SU-DHL-6 (cell line): ENCODE measurements at regions not wholly inside any gene's neighbourhood (a gene's known extent, or its start where the extent isn't known, plus 50 kb on each side); places are given as distances from the start of the nearest gene placed in this dataset.

Experiments
- H2AFZ ChIP-seq: fragments of 200-600 bp; sonication (generic); 2 replicates; pipeline ENCODE4 v1.6.1; 2014; ENCODE audit warnings: low read depth, mild to moderate bottlenecking, moderate library complexity, mixed read lengths, antibody characterized with exemption, low read length; ENCODE audit not compliant: severe bottlenecking
- H3F3A ChIP-seq: fragments of 200-600 bp; shearing (Covaris generic); 2 replicates; pipeline ENCODE4 v1.6.0; 2016; ENCODE audit warnings: antibody characterized with exemption, mild to moderate bottlenecking; ENCODE audit not compliant: insufficient read depth
- H3K27ac ChIP-seq: fragments of 200-600 bp; sonication (generic); 2 replicates; pipeline ENCODE4 v1.5.1; 2016; ENCODE audit warnings: low read depth, mild to moderate bottlenecking, low read length, moderate library complexity, mixed read lengths
- H3K27me3 ChIP-seq: fragments of 200-600 bp; sonication (generic), shearing (Covaris generic); 2 replicates; pipeline ENCODE4 v1.6.0; 2014; ENCODE audit warnings: mild to moderate bottlenecking, low read length
- H3K36me3 ChIP-seq: fragments of 200-600 bp; sonication (generic); 2 replicates; pipeline ENCODE4 v1.6.1; 2014; ENCODE audit warnings: mild to moderate bottlenecking, low read length, mixed read lengths
- H3K4me2 ChIP-seq: fragments of 300-600, 200-600 bp; shearing (Covaris generic), sonication (generic); 2 replicates; pipeline ENCODE4 v1.6.0; 2014; ENCODE audit warnings: low read length, low read depth, mild to moderate bottlenecking; ENCODE audit not compliant: poor library complexity, severe bottlenecking
- H3K4me3 ChIP-seq: fragments of 200-600 bp; sonication (generic); 2 replicates; pipeline ENCODE4 v1.5.1; 2014; ENCODE audit warnings: antibody characterized with exemption, low read length, mild to moderate bottlenecking, mixed read lengths; ENCODE audit not compliant: insufficient read depth, poor library complexity, severe bottlenecking
- H3K79me2 ChIP-seq: fragments of 200-600 bp; sonication (generic); 2 replicates; pipeline ENCODE4 v1.6.1; 2014; ENCODE audit warnings: mild to moderate bottlenecking, low read length, moderate library complexity; ENCODE audit not compliant: insufficient read depth
- H3K9ac ChIP-seq: fragments of 200-600 bp; sonication (generic); 2 replicates; pipeline ENCODE4 v1.7.0; 2014; ENCODE audit warnings: mild to moderate bottlenecking, low read length
- H3K9me2 ChIP-seq: fragments of 200-600 bp; sonication (generic); replicated peaks from 2 replicates; pipeline ENCODE4 v1.6.1; 2014; ENCODE audit warnings: low read length; ENCODE audit not compliant: insufficient read depth
- H3K9me3 ChIP-seq: fragments of 200-600 bp; sonication (generic); 2 replicates; pipeline ENCODE4 v1.6.1; 2014; ENCODE audit warnings: low read length, mixed read lengths; ENCODE audit not compliant: insufficient read depth
- H4K20me1 ChIP-seq: fragments of 200-600 bp; sonication (generic); 2 replicates; pipeline ENCODE4 v1.6.1; 2014; ENCODE audit warnings: low read depth, mild to moderate bottlenecking, antibody characterized with exemption, low read length, moderate library complexity, mixed read lengths
- EZH2phosphoT487 ChIP-seq: fragments of 200-600 bp; sonication (generic), shearing (Covaris generic); conservative IDR thresholded peaks from 2 replicates; pipeline ENCODE4 v1.6.1; 2018; ENCODE audit warnings: mild to moderate bottlenecking, antibody characterized with exemption, low read length, moderate library complexity, mixed read lengths
- TF ChIP-seq, protein P1 (sequence below): fragments of 200-600 bp; sonication (generic); IDR thresholded peaks from one replicate; pipeline ENCODE4 v1.5.1; 2017; ENCODE audit warnings: antibody characterized with exemption, mild to moderate bottlenecking, low read length, moderate library complexity; ENCODE audit not compliant: insufficient read depth, poor library complexity, severe bottlenecking

DNA sequence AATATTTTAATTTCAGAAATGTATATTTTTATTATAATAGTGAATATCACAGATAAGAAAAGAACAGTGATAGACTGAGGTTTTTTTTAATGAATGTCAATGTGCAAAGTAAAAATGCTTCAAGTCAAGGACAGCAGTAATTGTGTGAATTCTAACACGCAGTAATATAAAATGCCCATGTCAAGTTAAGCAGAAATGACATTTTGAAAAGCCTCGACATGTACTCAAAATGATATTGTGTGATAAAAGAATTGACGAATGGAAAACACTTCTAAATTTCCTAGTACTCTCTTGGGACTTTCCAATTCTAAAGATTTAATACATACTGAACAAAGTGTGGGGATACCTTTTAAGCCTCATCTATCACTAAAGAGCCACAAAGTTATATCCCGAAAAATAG, 172.6 kb downstream of the SLITRK6 start:
- no peaks in the 10 kb centered on the region for H3K9me2 ChIP-seq
- H3K4me2 ChIP-seq = no peak overlapping the region
- H3F3A ChIP-seq = no peaks in the 10 kb centered on the region
- no peak overlapping the region for H2AFZ ChIP-seq
- no peak overlapping the region for H3K9ac ChIP-seq
- no peaks in the 10 kb centered on the region for H4K20me1 ChIP-seq
- no peak overlapping the region for H3K27ac ChIP-seq
- no peak for TF ChIP-seq EZH2phosphoT487
- TF ChIP-seq, protein P1, sequence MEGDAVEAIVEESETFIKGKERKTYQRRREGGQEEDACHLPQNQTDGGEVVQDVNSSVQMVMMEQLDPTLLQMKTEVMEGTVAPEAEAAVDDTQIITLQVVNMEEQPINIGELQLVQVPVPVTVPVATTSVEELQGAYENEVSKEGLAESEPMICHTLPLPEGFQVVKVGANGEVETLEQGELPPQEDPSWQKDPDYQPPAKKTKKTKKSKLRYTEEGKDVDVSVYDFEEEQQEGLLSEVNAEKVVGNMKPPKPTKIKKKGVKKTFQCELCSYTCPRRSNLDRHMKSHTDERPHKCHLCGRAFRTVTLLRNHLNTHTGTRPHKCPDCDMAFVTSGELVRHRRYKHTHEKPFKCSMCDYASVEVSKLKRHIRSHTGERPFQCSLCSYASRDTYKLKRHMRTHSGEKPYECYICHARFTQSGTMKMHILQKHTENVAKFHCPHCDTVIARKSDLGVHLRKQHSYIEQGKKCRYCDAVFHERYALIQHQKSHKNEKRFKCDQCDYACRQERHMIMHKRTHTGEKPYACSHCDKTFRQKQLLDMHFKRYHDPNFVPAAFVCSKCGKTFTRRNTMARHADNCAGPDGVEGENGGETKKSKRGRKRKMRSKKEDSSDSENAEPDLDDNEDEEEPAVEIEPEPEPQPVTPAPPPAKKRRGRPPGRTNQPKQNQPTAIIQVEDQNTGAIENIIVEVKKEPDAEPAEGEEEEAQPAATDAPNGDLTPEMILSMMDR = no peak
- H3K36me3 ChIP-seq = no peaks in the 10 kb centered on the region
- H3K9me3 ChIP-seq = no peaks in the 10 kb centered on the region
- no peaks in the 10 kb centered on the region for H3K79me2 ChIP-seq
- H3K4me3 ChIP-seq = no peak overlapping the region
- no peaks in the 10 kb centered on the region for H3K27me3 ChIP-seq

DNA sequence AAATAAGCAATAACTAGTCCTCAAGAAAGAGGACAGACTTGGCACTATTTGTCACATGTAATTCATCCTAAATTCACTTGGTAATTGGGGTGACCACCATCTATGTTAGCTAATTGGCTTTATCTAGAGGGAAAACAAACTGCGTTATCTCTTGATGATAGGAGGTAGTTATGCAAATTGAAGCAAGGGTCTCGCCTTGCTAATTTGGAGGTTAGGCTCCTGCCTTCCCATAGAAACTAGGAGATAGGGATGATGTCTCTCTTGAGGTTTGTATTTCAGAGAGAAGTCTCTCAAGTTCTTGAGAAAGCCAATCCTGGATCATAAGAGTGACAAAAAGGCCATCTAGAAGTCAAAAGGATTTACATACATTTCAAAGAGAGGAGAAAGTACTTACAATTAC, 179.9 kb downstream of the SLITRK6 start:
- H3K4me3 ChIP-seq = no peak overlapping the region
- no peaks in the 10 kb centered on the region for H3K36me3 ChIP-seq
- no peak overlapping the region for H3K9ac ChIP-seq
- no peaks in the 10 kb centered on the region for H3K9me3 ChIP-seq
- no peaks in the 10 kb centered on the region for H3F3A ChIP-seq
- no peak for TF ChIP-seq EZH2phosphoT487
- TF ChIP-seq, protein P1 = no peak
- H3K9me2 ChIP-seq = no peaks in the 10 kb centered on the region
- no peak overlapping the region for H2AFZ ChIP-seq
- H3K4me2 ChIP-seq = no peak overlapping the region
- H3K79me2 ChIP-seq = no peaks in the 10 kb centered on the region
- no peaks in the 10 kb centered on the region for H3K27me3 ChIP-seq
- no peaks in the 10 kb centered on the region for H4K20me1 ChIP-seq
- no peak overlapping the region for H3K27ac ChIP-seq

DNA sequence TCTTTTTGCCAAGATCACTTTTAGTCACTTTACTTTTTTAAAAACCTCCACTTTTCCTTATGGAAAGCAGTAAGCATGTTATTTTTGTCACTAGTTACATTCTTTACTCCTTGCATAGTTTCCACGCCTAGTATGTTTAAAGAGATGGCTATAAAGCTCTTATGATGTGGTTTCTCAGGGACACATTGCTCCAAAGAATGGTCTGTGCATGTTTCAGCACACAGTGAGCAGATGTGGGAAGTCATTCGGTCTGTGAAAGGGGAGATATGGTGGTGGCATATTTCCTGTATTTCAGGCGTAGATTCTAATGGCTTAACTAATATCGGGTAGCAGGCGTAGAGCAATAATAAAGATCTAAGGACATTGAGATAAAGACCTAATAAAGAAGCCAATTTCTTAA, 180.7 kb downstream of the SLITRK6 start:
- Histone ChIP-seq H3K27ac (no peak overlapping the region), H3K9me2 (no peaks in the 10 kb centered on the region), H3F3A (no peaks in the 10 kb centered on the region), H3K4me2 (no peak overlapping the region), H3K36me3 (no peaks in the 10 kb centered on the region), H4K20me1 (no peaks in the 10 kb centered on the region), H3K4me3 (no peak overlapping the region), H3K27me3 (no peaks in the 10 kb centered on the region), H3K9ac (no peak overlapping the region), H3K9me3 (no peaks in the 10 kb centered on the region), H3K79me2 (no peaks in the 10 kb centered on the region), H2AFZ (no peak overlapping the region)
- TF ChIP-seq, protein P1 = no peak
- no peak for TF ChIP-seq EZH2phosphoT487
